GM12878 (cell line): ENCODE measurements at regions not wholly inside any gene's neighbourhood (a gene's known extent, or its start where the extent isn't known, plus 50 kb on each side); places are given as distances from the start of the nearest gene placed in this dataset.

Experiments used
- ATAC-seq: fragments of 200-7000 bp; cut with Tn5 transposase; 3 replicates; pipeline ENCODE4 v1.9.1; 2020; ENCODE audit warnings: mild to moderate bottlenecking, moderate library complexity
- BruUV-seq: library from RNA; stranded (reverse); fragments of 400-500 nt; replicated peaks from 2 replicates; lab custom pipeline; 2021; lab: Mats Ljungman, UMichigan
- CTCF ChIA-PET: fragments of 300-600 bp; sonication (Branson Sonifier 250); formaldehyde crosslinking; extraction: SDS; loops from one replicate; lab custom pipeline; 2021; ENCODE audit warnings: inconsistent platforms; lab: Yijun Ruan, JAX
- POLR2A ChIA-PET: fragments of 350-600 bp; formaldehyde crosslinking; extraction: SDS; loops from one replicate; lab custom pipeline; 2021; ENCODE audit warnings: inconsistent platforms; lab: Charles Lee
- RAD21 ChIA-PET: fragments of 300-600 bp; sonication (Branson Sonifier 250); formaldehyde crosslinking; loops from one replicate; lab custom pipeline; 2023; ENCODE audit warnings: antibody characterized with exemption; ENCODE audit not compliant: unreplicated experiment; lab: Charles Lee
- SMC1A ChIA-PET: fragments of 300-600 bp; sonication (Branson Sonifier 250); formaldehyde crosslinking; loops from one replicate; lab custom pipeline; 2023; ENCODE audit not compliant: unreplicated experiment, uncharacterized antibody; lab: Charles Lee
- DNase-seq: peaks from one replicate; pipeline ENCODE4 v3.0.0-alpha.2; 2011; ENCODE audit warnings: low read depth, low spot score
- FAIRE-seq: peaks from 3 replicates; lab custom pipeline; 2011; peaks lifted over from hg19 to GRCh38; lab: Jason Lieb, UNC
- H2AFZ ChIP-seq: 2 replicates; pipeline ENCODE4 v1.6.0; 2011; ENCODE audit warnings: low read depth, low read length, control low read depth; ENCODE audit not compliant: control insufficient read depth
- H3K27ac ChIP-seq: 2 replicates; pipeline ENCODE4 v1.5.1; 2011; ENCODE audit warnings: control low read depth; ENCODE audit not compliant: control insufficient read depth, insufficient read depth
- H3K27me3 ChIP-seq, 2 experiments: replicated peaks in 1 of 2; 2 replicates each; pipeline versions ENCODE4 v1.6.0 to v1.6.1; 2011; ENCODE audit warnings: low read length in 1 of 2; ENCODE audit not compliant: control insufficient read depth in 2 of 2, insufficient read depth in 2 of 2
- H3K36me3 ChIP-seq, 2 experiments: 2 replicates each; pipeline ENCODE4 v1.5.1; 2011; ENCODE audit warnings: low read length in 1 of 2; ENCODE audit not compliant: control insufficient read depth in 2 of 2, insufficient read depth in 2 of 2
- H3K4me1 ChIP-seq: 2 replicates; pipeline ENCODE4 v1.6.1; 2011; ENCODE audit warnings: mild to moderate bottlenecking, low read length, moderate library complexity, mixed read lengths; ENCODE audit not compliant: control insufficient read depth, insufficient read depth
- H3K4me2 ChIP-seq: 2 replicates; pipeline ENCODE4 v1.6.0; 2011; ENCODE audit warnings: control low read depth; ENCODE audit not compliant: control insufficient read depth, insufficient read depth
- H3K4me3 ChIP-seq: fragments of 200-600 bp; sonication (generic); 2 replicates; pipeline ENCODE4 v1.5.1; 2016
- H3K79me2 ChIP-seq: 2 replicates; pipeline ENCODE4 v1.6.0; 2011; ENCODE audit warnings: low read length; ENCODE audit not compliant: control insufficient read depth, insufficient read depth
- H3K9ac ChIP-seq: 2 replicates; pipeline ENCODE4 v1.8.0; 2011; ENCODE audit warnings: low read length, control low read depth, mixed read lengths; ENCODE audit not compliant: control insufficient read depth, insufficient read depth
- H3K9me3 ChIP-seq: replicated peaks from 3 replicates; pipeline ENCODE4 v1.5.1; 2011; ENCODE audit warnings: mild to moderate bottlenecking, low read length; ENCODE audit not compliant: control insufficient read depth, insufficient read depth
- H4K20me1 ChIP-seq: 2 replicates; pipeline ENCODE4 v1.6.0; 2011; ENCODE audit not compliant: control insufficient read depth, insufficient read depth
- CBFB ChIP-seq: IDR thresholded peaks from 2 replicates; pipeline ENCODE4 v1.6.1; 2016; ENCODE audit warnings: antibody characterized with exemption, low read depth
- CREB1 ChIP-seq: IDR thresholded peaks from 2 replicates; pipeline ENCODE4 v1.6.1; 2012; ENCODE audit warnings: low read depth, mild to moderate bottlenecking, inconsistent platforms
- EGR1 ChIP-seq, 2 experiments: IDR thresholded peaks; 1 replicate in 1 of 2; 2 replicates in 1 of 2; pipeline ENCODE4 v1.6.1; 2011 to 2012; ENCODE audit warnings: low read depth in 2 of 2, low read length in 2 of 2, borderline replicate concordance in 1 of 2, mild to moderate bottlenecking in 1 of 2, moderate library complexity in 1 of 2
- HCFC1 ChIP-seq: fragments of 150-350 bp; IDR thresholded peaks from 2 replicates; pipeline ENCODE4 v1.6.1; 2014; ENCODE audit warnings: low read length
- HDAC6 ChIP-seq: fragments of 200-600 bp; sonication (generic); IDR thresholded peaks from one replicate; pipeline ENCODE4 v1.8.0; 2017; ENCODE audit warnings: antibody characterized with exemption; ENCODE audit not compliant: unreplicated experiment
- JUNB ChIP-seq: IDR thresholded peaks from 2 replicates; pipeline ENCODE4 v1.6.1; 2016; ENCODE audit warnings: antibody characterized with exemption, mild to moderate bottlenecking
- NBN ChIP-seq: fragments of 450-650 bp; IDR thresholded peaks from 2 replicates; pipeline ENCODE4 v1.6.1; 2016
- NR2C2 ChIP-seq: IDR thresholded peaks from 2 replicates; pipeline ENCODE4 v1.6.1; 2011; ENCODE audit warnings: borderline replicate concordance, low read depth; ENCODE audit not compliant: control insufficient read depth, insufficient read length
- NRF1 ChIP-seq: conservative IDR thresholded peaks from 2 replicates; pipeline ENCODE4 v1.6.1; 2011; ENCODE audit warnings: mild to moderate bottlenecking, low read depth, low read length, improper control_type of control experiment
- POU2F2 ChIP-seq: IDR thresholded peaks from 3 replicates; pipeline ENCODE4 v1.6.1; 2011; ENCODE audit warnings: low read depth, mild to moderate bottlenecking, low read length, borderline replicate concordance
- RCOR1 ChIP-seq: conservative IDR thresholded peaks from 2 replicates; pipeline ENCODE4 v1.6.1; 2012; ENCODE audit warnings: low read depth, low read length, improper control_type of control experiment
- RUNX3 ChIP-seq: IDR thresholded peaks from 2 replicates; pipeline ENCODE4 v1.6.1; 2012; ENCODE audit warnings: low read length, inconsistent platforms
- SIX5 ChIP-seq: IDR thresholded peaks from 2 replicates; pipeline ENCODE4 v1.6.1; 2011; ENCODE audit warnings: mild to moderate bottlenecking, low read depth, low read length, moderate library complexity; ENCODE audit not compliant: severe bottlenecking
- SMARCA5 ChIP-seq: fragments of 450-650 bp; IDR thresholded peaks from 2 replicates; pipeline ENCODE4 v1.6.1; 2017; ENCODE audit warnings: mild to moderate bottlenecking
- SP1 ChIP-seq: IDR thresholded peaks from one replicate; pipeline ENCODE4 v1.6.1; 2011; ENCODE audit warnings: low read depth, low read length
- SRF ChIP-seq, 2 experiments: IDR thresholded peaks; 2 replicates each; pipeline ENCODE4 v1.6.1; 2011; ENCODE audit warnings: low read depth in 2 of 2, low read length in 2 of 2, mild to moderate bottlenecking in 1 of 2, moderate library complexity in 1 of 2
- ZSCAN29 ChIP-seq: fragments of 450-650 bp; IDR thresholded peaks from 2 replicates; pipeline ENCODE4 v1.6.1; 2017; ENCODE audit warnings: mild to moderate bottlenecking, moderate library complexity
- ZZZ3 ChIP-seq: IDR thresholded peaks from 2 replicates; pipeline ENCODE4 v1.6.1; 2011; ENCODE audit warnings: low read depth; ENCODE audit not compliant: control insufficient read depth, insufficient read length
- WGBS: methylation state at CpG from one replicate; pipeline ENCODE4 v1.1.6; 2016; ENCODE audit warnings: low lambda C conversion rate; ENCODE audit not compliant: insufficient replicate concordance, insufficient coverage; ENCODE audit errors: missing lambda C conversion rate; 5-methylcytosine and 5-hydroxymethylcytosine counted together
- in situ Hi-C: fragments of 300-500 bp; cut with MboI; formaldehyde crosslinking; loops from 9 replicates; pipeline ENCODE4 v1.14.3; 2018; ENCODE audit warnings: mixed read lengths
- intact Hi-C: fragments of 100-400 bp; cut with micrococcal nuclease; formaldehyde crosslinking; loops from one replicate; pipeline ENCODE4 v1.14.2; 2022; ENCODE audit not compliant: unreplicated experiment
- TF ChIP-seq, protein P1 (sequence below): fragments of 450-650 bp; IDR thresholded peaks from 2 replicates; pipeline ENCODE4 v1.6.1; 2018; ENCODE audit warnings: mild to moderate bottlenecking, low read depth, moderate library complexity; ENCODE audit not compliant: partially characterized antibody
- TF ChIP-seq, protein P2 (sequence below): IDR thresholded peaks from 2 replicates; pipeline ENCODE4 v1.6.1; 2011; ENCODE audit warnings: low read depth, low read length, improper control_type of control experiment, borderline replicate concordance
- TF ChIP-seq, protein P3 (sequence below): IDR thresholded peaks from 2 replicates; pipeline ENCODE4 v1.6.1; 2011; ENCODE audit warnings: low read depth, mild to moderate bottlenecking, low read length, moderate library complexity, borderline replicate concordance; ENCODE audit errors: extremely low read depth
- TF ChIP-seq, protein P4 (sequence below): fragments of 450-650 bp; IDR thresholded peaks from 2 replicates; pipeline ENCODE4 v1.6.1; 2016; ENCODE audit warnings: mild to moderate bottlenecking

DNA sequence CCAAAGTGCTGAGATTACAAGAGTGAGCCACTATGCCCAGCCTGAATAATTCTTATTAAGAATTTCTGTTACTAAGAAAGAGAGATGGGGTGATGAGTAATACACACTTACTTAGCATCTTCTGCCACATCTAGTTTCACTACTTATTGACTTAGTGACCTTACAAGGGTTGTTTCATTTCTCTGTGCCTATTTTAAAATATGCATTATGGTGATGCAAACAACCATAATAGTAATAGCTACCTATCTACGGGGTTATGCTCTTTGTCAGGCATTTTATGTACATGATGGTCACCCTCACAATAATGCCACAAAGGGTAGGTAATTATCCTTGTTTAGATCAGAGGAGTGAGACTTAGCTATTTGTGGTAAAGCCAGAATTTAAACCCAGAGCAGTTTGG, 499.0 kb upstream of the SGCD start:
- intact Hi-C loops: no loop called here
- DNase-seq (no peak), ATAC-seq (peak; percentile 87), FAIRE-seq (no peak)
- Histone ChIP-seq H2AFZ (no peak overlapping the region), H3K9me3 (no peaks in the 10 kb centered on the region), H3K79me2 (no peaks in the 10 kb centered on the region), H3K9ac (no peak overlapping the region), H3K36me3 (no peaks in the 10 kb centered on the region), H3K4me3 (no peak overlapping the region), H3K4me1 (no peaks in the 10 kb centered on the region), H3K4me2 (no peak overlapping the region), H3K27ac (no peak overlapping the region), H4K20me1 (no peaks in the 10 kb centered on the region), H3K27me3 (no peaks in the 10 kb centered on the region)
- BruUV-seq: no TSS peak
- SMC1A ChIA-PET: no interaction called here
- RAD21 ChIA-PET: no interaction called here
- in situ Hi-C loops: no loop called here
- CTCF ChIA-PET: interaction anchor here (0.7 kb wide), 1 partner anchor 41 kb away, joined by 3 read pairs; no protein-coding TSS in a partner anchor
- POLR2A ChIA-PET: no interaction called here
- 0% methylated on average over 1 of the region's 1 CpG for WGBS
- TF ChIP-seq POU2F2: no peak
- no peak for TF ChIP-seq CREB1
- TF ChIP-seq NBN: no peak
- TF ChIP-seq NRF1: no peak
- no peak for TF ChIP-seq ZZZ3
- peak; percentile 56 for TF ChIP-seq RUNX3
- TF ChIP-seq EGR1 (IDR thresholded peaks at IDR 0.05; ENCODE audit: borderline replicate concordance in 1 of 2, low read depth in 2 of 2, low read length in 2 of 2): no peak
- TF ChIP-seq HDAC6: no peak
- TF ChIP-seq, protein P1, sequence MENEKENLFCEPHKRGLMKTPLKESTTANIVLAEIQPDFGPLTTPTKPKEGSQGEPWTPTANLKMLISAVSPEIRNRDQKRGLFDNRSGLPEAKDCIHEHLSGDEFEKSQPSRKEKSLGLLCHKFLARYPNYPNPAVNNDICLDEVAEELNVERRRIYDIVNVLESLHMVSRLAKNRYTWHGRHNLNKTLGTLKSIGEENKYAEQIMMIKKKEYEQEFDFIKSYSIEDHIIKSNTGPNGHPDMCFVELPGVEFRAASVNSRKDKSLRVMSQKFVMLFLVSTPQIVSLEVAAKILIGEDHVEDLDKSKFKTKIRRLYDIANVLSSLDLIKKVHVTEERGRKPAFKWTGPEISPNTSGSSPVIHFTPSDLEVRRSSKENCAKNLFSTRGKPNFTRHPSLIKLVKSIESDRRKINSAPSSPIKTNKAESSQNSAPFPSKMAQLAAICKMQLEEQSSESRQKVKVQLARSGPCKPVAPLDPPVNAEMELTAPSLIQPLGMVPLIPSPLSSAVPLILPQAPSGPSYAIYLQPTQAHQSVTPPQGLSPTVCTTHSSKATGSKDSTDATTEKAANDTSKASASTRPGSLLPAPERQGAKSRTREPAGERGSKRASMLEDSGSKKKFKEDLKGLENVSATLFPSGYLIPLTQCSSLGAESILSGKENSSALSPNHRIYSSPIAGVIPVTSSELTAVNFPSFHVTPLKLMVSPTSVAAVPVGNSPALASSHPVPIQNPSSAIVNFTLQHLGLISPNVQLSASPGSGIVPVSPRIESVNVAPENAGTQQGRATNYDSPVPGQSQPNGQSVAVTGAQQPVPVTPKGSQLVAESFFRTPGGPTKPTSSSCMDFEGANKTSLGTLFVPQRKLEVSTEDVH: no peak
- TF ChIP-seq HCFC1: no peak
- no peak for TF ChIP-seq SP1
- TF ChIP-seq, protein P2, sequence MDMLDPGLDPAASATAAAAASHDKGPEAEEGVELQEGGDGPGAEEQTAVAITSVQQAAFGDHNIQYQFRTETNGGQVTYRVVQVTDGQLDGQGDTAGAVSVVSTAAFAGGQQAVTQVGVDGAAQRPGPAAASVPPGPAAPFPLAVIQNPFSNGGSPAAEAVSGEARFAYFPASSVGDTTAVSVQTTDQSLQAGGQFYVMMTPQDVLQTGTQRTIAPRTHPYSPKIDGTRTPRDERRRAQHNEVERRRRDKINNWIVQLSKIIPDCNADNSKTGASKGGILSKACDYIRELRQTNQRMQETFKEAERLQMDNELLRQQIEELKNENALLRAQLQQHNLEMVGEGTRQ: no peak
- 0 out of 4 replicates have a peak, but pooled peaks of 1 of the 2 experiments have one; percentile 7 for TF ChIP-seq SRF (IDR thresholded peaks at IDR 0.05; ENCODE audit: low read depth in 2 of 2, low read length in 2 of 2)
- TF ChIP-seq RCOR1: no peak
- TF ChIP-seq, protein P3, sequence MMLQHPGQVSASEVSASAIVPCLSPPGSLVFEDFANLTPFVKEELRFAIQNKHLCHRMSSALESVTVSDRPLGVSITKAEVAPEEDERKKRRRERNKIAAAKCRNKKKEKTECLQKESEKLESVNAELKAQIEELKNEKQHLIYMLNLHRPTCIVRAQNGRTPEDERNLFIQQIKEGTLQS: no peak
- TF ChIP-seq, protein P4, sequence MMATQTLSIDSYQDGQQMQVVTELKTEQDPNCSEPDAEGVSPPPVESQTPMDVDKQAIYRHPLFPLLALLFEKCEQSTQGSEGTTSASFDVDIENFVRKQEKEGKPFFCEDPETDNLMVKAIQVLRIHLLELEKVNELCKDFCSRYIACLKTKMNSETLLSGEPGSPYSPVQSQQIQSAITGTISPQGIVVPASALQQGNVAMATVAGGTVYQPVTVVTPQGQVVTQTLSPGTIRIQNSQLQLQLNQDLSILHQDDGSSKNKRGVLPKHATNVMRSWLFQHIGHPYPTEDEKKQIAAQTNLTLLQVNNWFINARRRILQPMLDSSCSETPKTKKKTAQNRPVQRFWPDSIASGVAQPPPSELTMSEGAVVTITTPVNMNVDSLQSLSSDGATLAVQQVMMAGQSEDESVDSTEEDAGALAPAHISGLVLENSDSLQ: no peak
- TF ChIP-seq SIX5: no peak
- no peak for TF ChIP-seq SMARCA5
- peak; percentile 65 for TF ChIP-seq JUNB
- no peak for TF ChIP-seq NR2C2
- TF ChIP-seq ZSCAN29: no peak
- TF ChIP-seq CBFB: no peak
